K562 (cell line): ENCODE measurements at regions not wholly inside any gene's neighbourhood (a gene's known extent, or its start where the extent isn't known, plus 50 kb on each side); places are given as distances from the start of the nearest gene placed in this dataset.
"Not testable (repeated sequence)": the region's sequence is repeated elsewhere in the genome, so short reads cannot be mapped to it uniquely, and the experiment has no call there.

Source experiments
- ATAC-seq: fragments of 200-7000 bp; cut with Tn5 transposase; 3 replicates; pipeline ENCODE4 v1.9.1; 2020; ENCODE audit warnings: moderate library complexity
- BruUV-seq: library from RNA; stranded (reverse); fragments of 400-500 nt; replicated peaks from 2 replicates; lab custom pipeline; 2021; lab: Mats Ljungman, UMichigan
- CTCF ChIA-PET: fragments of 300-600 bp; formaldehyde crosslinking; extraction: SDS; loops from one replicate; lab custom pipeline; 2021; ENCODE audit warnings: low intra/inter-chr PET ratio; lab: Yijun Ruan, JAX
- POLR2A ChIA-PET: fragments of 300-600, 350-650 bp; sonication (Branson Sonifier 250); formaldehyde crosslinking; extraction: SDS; loops from one replicate; lab custom pipeline; 2021; ENCODE audit warnings: antibody characterized with exemption, inconsistent platforms; lab: Yijun Ruan, JAX
- DNase-seq, 4 experiments: peaks; one replicate each; pipeline versions ENCODE4 v3.0.0 to v3.0.0-alpha.2; 2011 to 2018; ENCODE audit warnings: low spot score in 3 of 4, mixed read lengths in 3 of 4; ENCODE audit errors: extremely low read depth in 1 of 4
- FAIRE-seq: peaks from 2 replicates; lab custom pipeline; 2011; peaks lifted over from hg19 to GRCh38; lab: Jason Lieb, UNC
- H2AFZ ChIP-seq: 2 replicates; pipeline ENCODE4 v1.6.0; 2011; ENCODE audit warnings: low read depth, low read length, control low read depth, inconsistent platforms
- H3K27ac ChIP-seq: fragments of 200-600 bp; 3 replicates; pipeline ENCODE4 v1.8.0; 2011; ENCODE audit warnings: low read depth, mild to moderate bottlenecking, control low read depth, inconsistent platforms, low read length, moderate library complexity, mixed read lengths; ENCODE audit errors: extremely low read depth
- H3K27me3 ChIP-seq, 2 experiments: fragments of 300-600 bp in 1 of 2; 2 replicates in 1 of 2; 3 replicates in 1 of 2; pipeline versions ENCODE4 v1.6.0 to v1.8.0; 2011; ENCODE audit warnings: inconsistent platforms in 2 of 2, low read length in 2 of 2, mild to moderate bottlenecking in 1 of 2, mixed read lengths in 1 of 2, moderate library complexity in 1 of 2; ENCODE audit not compliant: control insufficient read depth in 2 of 2, insufficient read depth in 2 of 2
- H3K36me3 ChIP-seq: fragments of 300-600 bp; 3 replicates; pipeline ENCODE4 v1.8.0; 2011; ENCODE audit warnings: mild to moderate bottlenecking, low read length, inconsistent platforms; ENCODE audit not compliant: control insufficient read depth, insufficient read depth
- H3K4me1 ChIP-seq, 2 experiments: fragments of 200-600 bp in 1 of 2; replicated peaks in 1 of 2; 2 replicates in 1 of 2; 3 replicates in 1 of 2; pipeline versions ENCODE4 v1.5.1 to v1.8.0; 2011; ENCODE audit warnings: inconsistent platforms in 2 of 2, low read length in 2 of 2, mild to moderate bottlenecking in 1 of 2, mixed read lengths in 1 of 2, moderate library complexity in 1 of 2; ENCODE audit not compliant: control insufficient read depth in 2 of 2, insufficient read depth in 2 of 2
- H3K4me2 ChIP-seq: 2 replicates; pipeline ENCODE4 v1.6.1; 2011; ENCODE audit warnings: low read length, control low read depth, inconsistent platforms, mixed read lengths; ENCODE audit not compliant: insufficient read depth
- H3K4me3 ChIP-seq: fragments of 200-600 bp; sonication (generic), shearing (Covaris generic); 2 replicates; pipeline ENCODE4 v1.5.1; 2016; ENCODE audit warnings: control low read depth, inconsistent platforms
- H3K79me2 ChIP-seq: fragments of 200-600 bp; 3 replicates; pipeline ENCODE4 v1.8.0; 2011; ENCODE audit warnings: low read length, inconsistent platforms; ENCODE audit not compliant: control insufficient read depth, insufficient read depth
- H3K9ac ChIP-seq, 2 experiments: 2 replicates each; pipeline versions ENCODE4 v1.6.0 to v1.6.1; 2011; ENCODE audit warnings: low read depth in 2 of 2, low read length in 2 of 2, control low read depth in 1 of 2, inconsistent platforms in 1 of 2, mild to moderate bottlenecking in 1 of 2, mixed read lengths in 1 of 2; ENCODE audit not compliant: insufficient read depth in 1 of 2
- H3K9me1 ChIP-seq: one replicate; pipeline ENCODE4 v1.6.0; 2011; ENCODE audit warnings: inconsistent platforms, mild to moderate bottlenecking, low read length, moderate library complexity; ENCODE audit not compliant: control insufficient read depth, insufficient read depth
- H3K9me3 ChIP-seq: replicated peaks from 2 replicates; pipeline ENCODE4 v1.5.1; 2011; ENCODE audit warnings: low read depth, low read length, inconsistent platforms; ENCODE audit not compliant: control insufficient read depth, insufficient read depth
- H4K20me1 ChIP-seq: replicated peaks from 2 replicates; pipeline ENCODE4 v1.6.1; 2011; ENCODE audit warnings: low read length, inconsistent platforms, mixed read lengths; ENCODE audit not compliant: control insufficient read depth, insufficient read depth
- WGBS: fragments of 100-300 bp; shearing (Covaris generic); methylation state at CpG from one replicate; pipeline ENCODE4 v1.1.6; 2016; ENCODE audit warnings: low coverage, mixed read lengths; ENCODE audit not compliant: insufficient coverage; ENCODE audit errors: missing lambda C conversion rate; 5-methylcytosine and 5-hydroxymethylcytosine counted together
- in situ Hi-C: fragments of 300-500 bp; cut with MboI; formaldehyde crosslinking; loops from 4 replicates; pipeline ENCODE4 v1.15.0; 2018; ENCODE audit warnings: inconsistent platforms, mixed read lengths
- intact Hi-C: fragments of 100-400 bp; cut with micrococcal nuclease; formaldehyde crosslinking; loops from 2 replicates; pipeline ENCODE4 v1.14.2; 2022

- 4% methylated on average over 7 of the region's 9 CpGs for WGBS
- H4K20me1 ChIP-seq, H3K27me3 ChIP-seq, H3K9me3 ChIP-seq, H3K4me2 ChIP-seq, intact Hi-C loops, DNase-seq, H2AFZ ChIP-seq, in situ Hi-C loops, H3K9me1 ChIP-seq, BruUV-seq, H3K27ac ChIP-seq, H3K36me3 ChIP-seq, POLR2A ChIA-PET, CTCF ChIA-PET, FAIRE-seq, H3K9ac ChIP-seq, ATAC-seq, H3K79me2 ChIP-seq, H3K4me1 ChIP-seq, H3K4me3 ChIP-seq: not testable (repeated sequence)
These were observed 1602.3 kb downstream of the RPIA start for GRCh38 chr2:90293806-90294205.

- POLR2A ChIA-PET, intact Hi-C loops, H3K4me2 ChIP-seq, CTCF ChIA-PET, H3K36me3 ChIP-seq, H4K20me1 ChIP-seq, FAIRE-seq, BruUV-seq, H2AFZ ChIP-seq, in situ Hi-C loops, H3K27me3 ChIP-seq, H3K4me1 ChIP-seq, H3K9ac ChIP-seq, ATAC-seq, H3K79me2 ChIP-seq, H3K27ac ChIP-seq, H3K4me3 ChIP-seq, H3K9me1 ChIP-seq, DNase-seq, H3K9me3 ChIP-seq: not testable (repeated sequence)
- 4% methylated on average over 8 of the region's 17 CpGs for WGBS
These were observed 1603.7 kb downstream of the RPIA start for GRCh38 chr2:90295036-90295750.

GRCh38 chr2:90296484-90296777 lies 1605.0 kb downstream of the RPIA start:
- CTCF ChIA-PET, in situ Hi-C loops: not testable (repeated sequence)

GRCh38 chr2:90297701-90298100 lies 1606.2 kb downstream of the RPIA start:
- 3% methylated on average over 2 of the region's 2 CpGs for WGBS
- in situ Hi-C loops, BruUV-seq, H3K4me3 ChIP-seq, H3K79me2 ChIP-seq, intact Hi-C loops, FAIRE-seq, H2AFZ ChIP-seq, H4K20me1 ChIP-seq, H3K4me2 ChIP-seq, CTCF ChIA-PET, H3K9me1 ChIP-seq, H3K4me1 ChIP-seq, POLR2A ChIA-PET, H3K9ac ChIP-seq, H3K9me3 ChIP-seq, H3K27ac ChIP-seq, DNase-seq, H3K36me3 ChIP-seq, ATAC-seq, H3K27me3 ChIP-seq: not testable (repeated sequence)

More at GRCh38 chr2:90296484-90296777, 1605.0 kb downstream of the RPIA start:
- H2AFZ ChIP-seq, POLR2A ChIA-PET, H3K4me2 ChIP-seq, ATAC-seq, intact Hi-C loops, H3K36me3 ChIP-seq, H3K4me3 ChIP-seq, BruUV-seq, H4K20me1 ChIP-seq, FAIRE-seq, H3K9me3 ChIP-seq, H3K27me3 ChIP-seq, H3K79me2 ChIP-seq, DNase-seq, H3K27ac ChIP-seq, H3K9me1 ChIP-seq, H3K4me1 ChIP-seq, H3K9ac ChIP-seq: not testable (repeated sequence)
